GM18502 (cell line): ENCODE measurements at regions not wholly inside any gene's neighbourhood (a gene's known extent, or its start where the extent isn't known, plus 50 kb on each side); places are given as distances from the start of the nearest gene placed in this dataset.
"Not testable (repeated sequence)": the region's sequence is repeated elsewhere in the genome, so short reads cannot be mapped to it uniquely, and the experiment has no call there.

Experiments used
- ATAC-seq: cut with Tn5 transposase; IDR thresholded peaks from one replicate; pipeline ENCODE4 v1.9.1; 2021; ENCODE audit warnings: mild to moderate bottlenecking; ENCODE audit not compliant: unreplicated experiment, poor library complexity

- no peak for ATAC-seq
These were observed 329.4 kb upstream of the CDH5 start for GRCh38 chr16:66036793-66037715.

- no peak for ATAC-seq
These were observed 330.3 kb upstream of the CDH5 start for GRCh38 chr16:66036184-66036583.

GRCh38 chr16:66035096-66035495 lies 331.4 kb upstream of the CDH5 start:
- ATAC-seq = no peak

GRCh38 chr16:66032841-66033240 lies 333.6 kb upstream of the CDH5 start:
- no peak for ATAC-seq

- no peak for ATAC-seq
These were observed 336.5 kb upstream of the CDH5 start for GRCh38 chr16:66030036-66030435.

- no peak for ATAC-seq
These were observed 337.8 kb upstream of the CDH5 start for GRCh38 chr16:66028510-66029216.

- no peak for ATAC-seq
These were observed 339.6 kb upstream of the CDH5 start for GRCh38 chr16:66026787-66027330.

- ATAC-seq = no peak
These were observed 340.3 kb upstream of the CDH5 start for GRCh38 chr16:66026211-66026610.

GRCh38 chr16:66025751-66026150 lies 340.7 kb upstream of the CDH5 start:
- no peak for ATAC-seq

- not testable (repeated sequence) for ATAC-seq
These were observed 341.9 kb upstream of the CDH5 start for GRCh38 chr16:66024567-66024966.

- ATAC-seq = no peak
These were observed 343.0 kb upstream of the CDH5 start for GRCh38 chr16:66023481-66023880.

- peak; percentile 61 for ATAC-seq
These were observed 345.8 kb upstream of the CDH5 start for GRCh38 chr16:66020642-66021041.

- no peak for ATAC-seq
These were observed 346.4 kb upstream of the CDH5 start for GRCh38 chr16:66020046-66020445.

GRCh38 chr16:66019502-66019901 lies 347.0 kb upstream of the CDH5 start:
- ATAC-seq = not testable (repeated sequence)

- ATAC-seq = no peak
These were observed 352.3 kb upstream of the CDH5 start for GRCh38 chr16:66014221-66014620.

- no peak for ATAC-seq
These were observed 353.0 kb upstream of the CDH5 start for GRCh38 chr16:66013486-66013885.

- no peak for ATAC-seq
These were observed 358.4 kb upstream of the CDH5 start for GRCh38 chr16:66008136-66008535.

GRCh38 chr16:66007717-66008116 lies 358.8 kb upstream of the CDH5 start:
- no peak for ATAC-seq

- ATAC-seq = no peak
These were observed 360.0 kb upstream of the CDH5 start for GRCh38 chr16:66006485-66006884.

- ATAC-seq = no peak
These were observed 361.8 kb upstream of the CDH5 start for GRCh38 chr16:66004699-66005098.

GRCh38 chr16:66003201-66003600 lies 363.3 kb upstream of the CDH5 start:
- no peak for ATAC-seq
